HL-60 (cell line): ENCODE measurements at regions not wholly inside any gene's neighbourhood (a gene's known extent, or its start where the extent isn't known, plus 50 kb on each side); places are given as distances from the start of the nearest gene placed in this dataset.

Experiments
- POLR2AphosphoS5 ChIP-seq: IDR thresholded peaks from 2 replicates; pipeline ENCODE4 v1.6.1; 2012; ENCODE audit warnings: low read depth
- TF ChIP-seq, protein P1 (sequence below): IDR thresholded peaks from one replicate; pipeline ENCODE4 v1.5.1; 2011; ENCODE audit warnings: low read length, control low read depth, inconsistent platforms; ENCODE audit not compliant: insufficient read depth
- TF ChIP-seq, protein P2 (sequence below): IDR thresholded peaks from 2 replicates; pipeline ENCODE4 v1.6.1; 2012; ENCODE audit warnings: low read depth; ENCODE audit not compliant: insufficient replicate concordance

DNA sequence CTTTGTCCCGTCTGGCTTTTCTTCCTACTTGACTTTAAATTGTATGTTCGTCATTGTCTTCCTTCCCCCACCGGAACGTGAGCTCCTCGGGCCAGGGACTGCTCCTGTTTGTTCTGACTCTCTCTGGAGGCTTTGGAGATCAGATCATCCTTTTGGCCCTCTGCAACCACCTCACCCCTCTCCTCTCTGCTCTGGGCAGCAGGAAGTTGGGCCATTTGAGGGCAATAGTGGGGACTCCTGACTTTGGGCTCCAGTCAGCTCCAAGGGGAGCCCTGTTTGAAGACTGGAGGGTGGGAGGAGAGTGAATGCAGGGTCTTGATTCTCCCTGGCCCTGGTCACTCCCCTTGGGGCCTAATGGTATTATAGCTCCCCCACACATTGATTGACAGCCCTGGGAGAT lies 186.3 kb upstream of the B3GAT1 start:
- TF ChIP-seq, protein P1, sequence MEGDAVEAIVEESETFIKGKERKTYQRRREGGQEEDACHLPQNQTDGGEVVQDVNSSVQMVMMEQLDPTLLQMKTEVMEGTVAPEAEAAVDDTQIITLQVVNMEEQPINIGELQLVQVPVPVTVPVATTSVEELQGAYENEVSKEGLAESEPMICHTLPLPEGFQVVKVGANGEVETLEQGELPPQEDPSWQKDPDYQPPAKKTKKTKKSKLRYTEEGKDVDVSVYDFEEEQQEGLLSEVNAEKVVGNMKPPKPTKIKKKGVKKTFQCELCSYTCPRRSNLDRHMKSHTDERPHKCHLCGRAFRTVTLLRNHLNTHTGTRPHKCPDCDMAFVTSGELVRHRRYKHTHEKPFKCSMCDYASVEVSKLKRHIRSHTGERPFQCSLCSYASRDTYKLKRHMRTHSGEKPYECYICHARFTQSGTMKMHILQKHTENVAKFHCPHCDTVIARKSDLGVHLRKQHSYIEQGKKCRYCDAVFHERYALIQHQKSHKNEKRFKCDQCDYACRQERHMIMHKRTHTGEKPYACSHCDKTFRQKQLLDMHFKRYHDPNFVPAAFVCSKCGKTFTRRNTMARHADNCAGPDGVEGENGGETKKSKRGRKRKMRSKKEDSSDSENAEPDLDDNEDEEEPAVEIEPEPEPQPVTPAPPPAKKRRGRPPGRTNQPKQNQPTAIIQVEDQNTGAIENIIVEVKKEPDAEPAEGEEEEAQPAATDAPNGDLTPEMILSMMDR, result no peak
- TF ChIP-seq, protein P2, sequence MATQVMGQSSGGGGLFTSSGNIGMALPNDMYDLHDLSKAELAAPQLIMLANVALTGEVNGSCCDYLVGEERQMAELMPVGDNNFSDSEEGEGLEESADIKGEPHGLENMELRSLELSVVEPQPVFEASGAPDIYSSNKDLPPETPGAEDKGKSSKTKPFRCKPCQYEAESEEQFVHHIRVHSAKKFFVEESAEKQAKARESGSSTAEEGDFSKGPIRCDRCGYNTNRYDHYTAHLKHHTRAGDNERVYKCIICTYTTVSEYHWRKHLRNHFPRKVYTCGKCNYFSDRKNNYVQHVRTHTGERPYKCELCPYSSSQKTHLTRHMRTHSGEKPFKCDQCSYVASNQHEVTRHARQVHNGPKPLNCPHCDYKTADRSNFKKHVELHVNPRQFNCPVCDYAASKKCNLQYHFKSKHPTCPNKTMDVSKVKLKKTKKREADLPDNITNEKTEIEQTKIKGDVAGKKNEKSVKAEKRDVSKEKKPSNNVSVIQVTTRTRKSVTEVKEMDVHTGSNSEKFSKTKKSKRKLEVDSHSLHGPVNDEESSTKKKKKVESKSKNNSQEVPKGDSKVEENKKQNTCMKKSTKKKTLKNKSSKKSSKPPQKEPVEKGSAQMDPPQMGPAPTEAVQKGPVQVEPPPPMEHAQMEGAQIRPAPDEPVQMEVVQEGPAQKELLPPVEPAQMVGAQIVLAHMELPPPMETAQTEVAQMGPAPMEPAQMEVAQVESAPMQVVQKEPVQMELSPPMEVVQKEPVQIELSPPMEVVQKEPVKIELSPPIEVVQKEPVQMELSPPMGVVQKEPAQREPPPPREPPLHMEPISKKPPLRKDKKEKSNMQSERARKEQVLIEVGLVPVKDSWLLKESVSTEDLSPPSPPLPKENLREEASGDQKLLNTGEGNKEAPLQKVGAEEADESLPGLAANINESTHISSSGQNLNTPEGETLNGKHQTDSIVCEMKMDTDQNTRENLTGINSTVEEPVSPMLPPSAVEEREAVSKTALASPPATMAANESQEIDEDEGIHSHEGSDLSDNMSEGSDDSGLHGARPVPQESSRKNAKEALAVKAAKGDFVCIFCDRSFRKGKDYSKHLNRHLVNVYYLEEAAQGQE, result no peak
- TF ChIP-seq POLR2AphosphoS5, result no peak
